ENCODE measurements at regions not wholly inside any gene's neighbourhood (a gene's known extent, or its start where the extent isn't known, plus 50 kb on each side); places are given as distances from the start of the nearest gene placed in this dataset.
A peak's percentile ranks its signal among the peaks of the same experiment; 100 is the strongest.

DNA sequence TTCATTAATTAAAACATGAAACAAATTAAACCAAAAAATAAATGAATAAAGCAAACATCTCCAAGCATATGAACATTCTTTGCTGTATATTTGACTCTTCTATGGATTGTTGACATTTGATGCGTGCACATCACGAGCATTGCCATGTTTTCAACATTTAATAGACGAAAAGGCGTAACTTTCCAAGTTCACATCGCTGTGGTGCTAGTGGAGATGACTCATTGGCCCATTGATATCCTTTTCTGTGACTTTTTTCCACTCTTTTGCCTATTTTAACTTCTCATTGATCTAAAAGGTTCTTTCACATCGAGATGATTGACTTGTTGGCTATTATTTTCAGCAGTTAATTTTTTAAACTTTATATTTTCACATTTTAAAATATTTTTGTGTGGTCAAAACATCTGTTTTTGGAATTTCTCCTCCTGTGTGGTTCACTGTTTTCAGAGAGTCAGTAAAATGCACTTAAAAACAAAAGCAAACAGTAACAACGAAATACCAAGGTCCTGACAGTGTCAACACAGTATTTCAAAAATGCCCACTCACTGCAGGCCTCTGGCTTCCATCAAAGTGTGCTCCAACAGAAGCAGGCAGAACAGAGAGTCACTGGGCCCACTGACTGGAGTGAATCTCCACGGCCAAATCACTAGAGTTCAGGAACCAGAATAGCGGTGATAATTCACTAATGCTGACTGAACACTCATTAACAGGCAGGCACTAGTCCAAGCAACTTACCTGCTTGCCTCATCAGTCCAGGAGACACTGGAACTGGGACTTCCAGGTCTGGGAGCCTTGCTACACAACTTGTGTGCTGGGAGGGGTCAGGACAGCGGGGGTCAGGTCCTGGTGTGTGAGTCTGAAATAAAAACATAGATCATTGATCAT lies 372.2 kb upstream of the SMIM21 start:
- no peak for DNase-seq (ENCODE audit: low read depth)

DNA sequence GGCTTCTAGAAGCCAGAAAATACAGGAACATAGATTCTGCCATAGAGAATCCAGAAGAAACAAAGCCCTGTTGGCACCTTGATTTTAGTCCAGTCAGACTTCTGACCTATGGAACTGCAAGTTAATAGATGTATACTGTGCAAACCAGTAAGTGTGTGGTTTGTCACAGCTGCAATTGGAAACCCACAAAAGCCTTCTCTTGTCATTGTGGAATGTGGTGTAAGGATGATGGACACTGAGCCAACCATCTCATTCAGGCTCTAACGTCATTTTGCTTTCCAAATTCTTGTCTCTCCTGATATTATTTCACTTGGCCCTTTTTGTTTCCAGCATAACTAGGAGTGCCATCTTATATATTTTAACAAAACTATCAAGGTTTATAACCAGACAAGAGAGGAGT lies 369.5 kb upstream of the SMIM21 start:
- H3K4me3 ChIP-seq (ENCODE audit: low read depth, low read length): no peak overlapping the region
- no peak for DNase-seq (ENCODE audit: low read depth)

More for the DNA sequence above, 372.2 kb upstream of the SMIM21 start:
- H3K4me3 ChIP-seq (ENCODE audit: low read depth, low read length): no peak overlapping the region

DNA sequence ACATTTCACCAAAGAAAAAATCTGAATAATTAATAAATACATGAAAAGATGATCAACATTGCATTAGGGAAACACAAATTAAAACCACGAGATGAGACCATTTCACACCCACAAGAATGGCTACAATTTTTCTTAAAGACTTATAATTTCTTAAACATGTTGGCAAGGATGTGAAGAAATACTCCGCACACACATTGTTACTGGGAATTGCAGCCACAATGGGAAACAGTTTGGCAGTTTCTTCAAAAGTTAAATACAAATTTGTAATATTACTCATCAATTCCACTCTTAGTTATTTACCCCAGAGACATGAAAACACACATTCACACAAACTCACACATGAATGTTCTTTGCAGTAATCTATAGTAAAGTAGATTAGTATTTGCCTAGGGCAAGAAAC lies 363.3 kb upstream of the SMIM21 start:
- no peak overlapping the region for H3K4me3 ChIP-seq (ENCODE audit: low read depth, low read length)
- no peak for DNase-seq (ENCODE audit: low read depth)

DNA sequence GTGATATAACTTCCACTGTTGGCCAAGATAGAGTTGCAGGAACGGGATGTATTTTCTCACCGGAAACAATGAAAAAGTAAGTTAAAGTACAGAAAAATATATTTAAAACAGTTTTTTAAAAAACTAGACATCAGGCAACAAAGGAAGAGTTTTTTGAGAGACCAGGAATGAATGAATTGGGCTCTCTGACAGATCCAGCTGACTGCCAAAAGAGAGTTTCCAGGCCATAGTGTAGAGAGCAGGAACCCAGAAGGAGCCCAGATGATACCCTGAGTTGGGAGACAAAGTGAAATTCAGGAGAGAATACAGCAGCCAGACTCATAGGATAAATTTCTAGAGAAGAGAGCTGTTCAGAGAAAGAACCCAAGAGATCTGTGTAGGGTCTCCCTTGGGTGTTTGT lies 362.6 kb upstream of the SMIM21 start:
- H3K4me3 ChIP-seq (ENCODE audit: low read depth, low read length): no peak overlapping the region
- no peak for DNase-seq (ENCODE audit: low read depth)

DNA sequence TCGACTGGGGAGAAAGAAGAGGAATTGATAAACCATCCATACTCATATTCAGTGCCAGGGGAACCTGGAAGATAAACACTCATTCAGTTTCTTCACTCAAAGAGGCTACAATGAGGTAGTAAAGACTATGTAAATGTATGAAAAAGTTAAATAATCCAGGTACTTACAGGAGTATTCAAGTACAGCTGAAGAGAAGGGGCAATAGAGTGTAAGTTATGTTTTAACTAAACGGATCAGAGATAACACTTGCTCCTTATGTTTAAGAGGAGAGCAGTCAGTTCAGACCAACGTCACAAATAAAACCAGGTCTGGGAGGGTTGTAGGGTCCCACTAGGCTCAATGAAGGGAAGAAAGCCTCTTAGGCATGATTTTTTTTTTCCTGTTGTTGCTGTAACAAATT lies 358.3 kb upstream of the SMIM21 start:
- H3K4me3 ChIP-seq (ENCODE audit: low read depth, low read length): no peak overlapping the region
- DNase-seq (ENCODE audit: low read depth): no peak

DNA sequence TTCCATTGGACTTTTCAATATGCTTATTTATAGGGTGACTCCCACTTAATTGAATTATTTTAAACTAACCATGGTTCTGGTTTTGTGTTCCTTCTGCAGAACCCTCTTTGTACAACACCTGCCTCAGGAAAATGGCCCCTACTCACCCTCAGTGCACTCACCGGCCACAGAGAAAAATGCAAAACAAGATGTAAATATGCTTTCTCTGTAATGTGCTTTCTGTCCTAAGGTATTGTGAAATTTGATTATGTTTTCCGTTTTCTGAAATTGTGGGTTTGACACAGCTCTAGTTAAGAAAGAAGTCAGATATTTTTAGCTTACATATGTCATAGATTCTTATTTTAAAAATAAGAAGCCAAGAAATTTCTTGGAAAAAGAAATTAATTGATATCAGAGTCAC lies 357.7 kb upstream of the SMIM21 start:
- no peak overlapping the region for H3K4me3 ChIP-seq (ENCODE audit: low read depth, low read length)
- DNase-seq (ENCODE audit: low read depth): no peak

DNA sequence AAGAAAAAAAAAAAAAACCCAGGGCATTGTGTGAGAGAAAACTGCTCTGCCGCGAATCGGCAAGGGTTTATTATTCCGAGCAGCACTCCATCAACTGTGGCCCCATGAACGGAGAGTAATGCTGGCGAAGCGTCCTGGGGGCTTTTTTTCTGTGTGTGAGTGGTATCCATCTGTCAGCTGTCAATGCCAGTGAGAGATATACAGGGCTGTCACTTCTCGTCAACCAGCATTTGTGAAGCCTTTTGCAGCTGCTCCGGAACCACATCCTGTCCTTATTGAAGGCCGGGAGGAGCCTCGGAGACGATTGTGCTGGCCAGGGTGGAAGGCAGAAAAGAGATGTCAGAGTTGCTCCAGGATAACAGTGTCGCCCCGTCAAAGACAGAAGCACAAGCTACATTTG lies 356.9 kb upstream of the SMIM21 start:
- H3K4me3 ChIP-seq (ENCODE audit: low read depth, low read length): peak overlapping the region; percentile 18
- DNase-seq (ENCODE audit: low read depth): peak; percentile 17

DNA sequence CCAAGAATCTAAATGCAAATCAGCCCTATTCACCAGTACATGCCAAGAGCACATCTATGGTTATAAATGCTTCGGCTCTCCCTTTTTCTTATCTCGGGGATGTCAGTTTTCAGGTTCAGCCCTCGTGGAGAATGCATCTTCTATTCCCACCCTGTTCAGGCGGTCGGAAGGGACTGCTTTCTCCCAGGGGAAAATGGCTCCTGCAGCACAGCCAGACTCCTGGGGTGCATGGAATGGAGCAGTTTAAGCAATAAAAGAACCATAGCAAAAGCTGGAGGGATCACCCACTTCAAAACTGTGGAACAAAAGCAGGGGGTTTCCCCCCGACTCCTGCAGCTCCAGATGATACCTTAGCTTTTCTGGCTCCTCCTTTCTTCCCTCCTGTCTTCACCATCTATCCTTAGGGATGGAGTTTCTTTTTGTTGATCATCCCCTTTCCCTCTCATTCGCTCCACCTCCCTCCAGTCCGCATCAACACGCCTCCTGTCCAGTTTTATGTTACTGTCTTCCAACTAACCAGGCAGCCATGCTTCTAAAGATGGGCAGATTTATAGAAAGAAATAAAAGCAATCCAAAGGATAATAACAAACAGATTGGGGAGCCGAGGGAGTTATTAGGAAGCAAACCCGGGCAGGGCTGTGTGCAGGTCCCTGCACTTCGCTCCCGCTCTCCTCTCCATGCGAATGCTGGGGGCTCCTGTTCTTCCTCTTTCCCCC lies 356.2 kb upstream of the SMIM21 start:
- no peak for DNase-seq (ENCODE audit: low read depth)
- H3K4me3 ChIP-seq (ENCODE audit: low read depth, low read length): peak overlapping the region; percentile 12

DNA sequence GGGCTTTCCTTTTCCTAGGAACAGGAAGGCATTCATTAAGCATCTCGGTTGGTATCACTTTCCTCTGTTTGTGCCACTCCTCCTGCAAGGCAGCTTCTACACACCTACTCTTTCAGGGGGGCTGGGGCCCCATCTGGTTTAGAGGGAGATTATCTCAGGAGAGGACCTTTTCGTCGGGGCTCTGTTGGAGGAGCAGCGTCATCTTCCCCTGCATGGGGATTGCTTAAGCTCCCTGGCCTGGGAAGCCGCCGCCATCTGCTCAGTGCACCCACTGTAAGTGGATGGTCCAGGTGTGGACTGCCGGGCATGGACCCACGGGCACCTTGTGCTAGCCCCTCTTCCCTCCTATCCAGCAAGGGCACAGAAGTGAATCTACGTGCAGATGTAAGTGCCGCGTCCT lies 355.3 kb upstream of the SMIM21 start:
- no peak for DNase-seq (ENCODE audit: low read depth)
- no peak overlapping the region for H3K4me3 ChIP-seq (ENCODE audit: low read depth, low read length)

DNA sequence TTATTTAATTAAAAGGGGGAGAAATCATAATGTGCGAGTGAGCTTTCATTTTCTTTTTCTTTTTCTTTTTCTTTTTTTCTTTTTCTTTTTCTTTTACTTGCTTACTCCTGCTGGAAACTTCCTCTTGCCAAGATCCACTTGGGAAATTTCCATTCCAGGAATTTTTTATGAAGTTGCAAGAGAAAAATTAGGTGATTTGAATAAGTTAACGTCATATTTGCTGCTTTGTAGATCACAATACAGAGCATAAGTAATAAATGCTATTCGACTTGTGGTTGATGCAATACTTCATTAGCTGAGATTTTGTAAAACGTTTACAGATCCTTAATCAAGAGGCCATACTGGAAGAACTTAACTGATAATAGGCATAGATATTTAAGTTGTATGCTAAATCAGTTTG lies 354.7 kb upstream of the SMIM21 start:
- no peak overlapping the region for H3K4me3 ChIP-seq (ENCODE audit: low read depth, low read length)
- no peak for DNase-seq (ENCODE audit: low read depth)

DNA sequence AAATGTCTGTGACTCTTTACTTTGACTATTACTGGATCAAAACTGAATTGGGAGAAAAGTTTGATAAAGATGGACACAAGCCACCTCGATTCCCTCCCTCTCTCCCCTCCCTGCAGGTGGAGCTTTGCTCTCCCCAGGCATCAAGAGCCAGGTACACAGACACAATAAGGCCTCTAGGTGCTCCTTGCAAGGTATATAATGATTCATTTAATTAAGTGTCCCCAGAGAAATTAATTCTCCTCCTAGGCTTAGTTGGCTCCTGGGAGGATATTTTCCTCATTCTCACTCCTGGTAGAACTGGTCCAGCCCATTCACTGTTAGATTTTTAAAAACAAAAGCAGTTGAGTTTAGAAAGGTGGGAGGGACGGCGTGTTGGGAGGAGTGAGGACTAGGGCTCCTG lies 352.4 kb upstream of the SMIM21 start:
- no peak overlapping the region for H3K4me3 ChIP-seq (ENCODE audit: low read depth, low read length)
- DNase-seq (ENCODE audit: low read depth): no peak

DNA sequence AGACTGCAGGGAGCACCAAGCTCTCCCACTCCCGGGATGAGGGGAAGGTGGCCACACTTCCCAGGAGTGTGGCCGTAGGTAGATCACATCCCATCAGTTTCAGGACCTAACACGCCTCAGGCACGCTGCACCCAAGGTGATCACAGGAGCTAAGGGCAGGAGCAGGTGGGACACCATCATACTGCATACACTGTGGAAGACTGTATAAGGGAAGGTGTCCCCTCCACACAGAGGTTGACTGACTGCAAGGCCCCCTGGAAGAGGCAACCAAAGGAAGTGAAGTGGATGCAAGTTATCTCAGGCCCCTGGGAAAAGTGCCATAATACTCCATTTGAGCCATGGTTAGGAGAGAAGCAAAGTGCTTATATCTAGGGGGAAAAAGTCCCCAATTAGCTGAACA lies 351.9 kb upstream of the SMIM21 start:
- H3K4me3 ChIP-seq (ENCODE audit: low read depth, low read length): no peak overlapping the region

DNA sequence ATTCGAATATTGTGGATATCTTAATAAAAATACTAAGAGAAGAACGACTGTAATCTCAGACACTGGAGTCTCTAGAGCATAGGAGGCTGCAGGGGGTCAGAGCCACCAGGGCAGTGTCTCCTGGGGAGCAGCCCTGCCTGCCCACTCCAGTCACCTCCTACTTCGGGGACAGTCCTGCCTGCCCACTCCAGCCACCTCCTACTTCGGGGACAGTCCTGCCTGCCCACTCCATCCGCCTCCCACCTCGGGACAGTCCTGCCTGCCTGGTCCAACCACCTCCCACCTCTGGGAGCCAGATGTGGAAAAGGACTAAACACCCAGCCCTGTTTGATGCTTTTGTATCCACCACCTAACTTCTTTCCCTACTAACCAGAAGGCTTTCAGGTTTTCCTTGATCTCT lies 350.1 kb upstream of the SMIM21 start:
- no peak for DNase-seq (ENCODE audit: low read depth)
- no peak overlapping the region for H3K4me3 ChIP-seq (ENCODE audit: low read depth, low read length)

More for the DNA sequence above, 351.9 kb upstream of the SMIM21 start:
- no peak for DNase-seq (ENCODE audit: low read depth)

DNA sequence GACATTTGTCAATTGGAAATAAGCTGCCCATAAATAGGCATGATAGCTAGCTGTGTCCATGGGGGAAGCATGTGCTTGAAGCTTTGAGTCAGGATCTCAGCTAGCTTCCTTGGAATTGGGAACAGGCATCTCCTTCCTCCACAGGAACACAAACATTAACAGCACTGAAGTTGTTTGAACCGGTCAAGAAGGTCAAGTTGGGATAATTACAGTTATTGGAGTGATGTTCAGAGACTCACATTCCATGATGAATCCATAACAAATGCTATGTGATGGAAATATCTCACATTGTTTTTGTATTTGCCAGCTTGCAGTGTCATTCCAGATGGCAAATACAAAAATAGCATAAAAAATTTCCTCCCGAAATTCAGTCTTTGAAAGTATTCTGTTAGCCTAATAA lies 347.6 kb upstream of the SMIM21 start:
- no peak overlapping the region for H3K4me3 ChIP-seq (ENCODE audit: low read depth, low read length)
- DNase-seq (ENCODE audit: low read depth): no peak

DNA sequence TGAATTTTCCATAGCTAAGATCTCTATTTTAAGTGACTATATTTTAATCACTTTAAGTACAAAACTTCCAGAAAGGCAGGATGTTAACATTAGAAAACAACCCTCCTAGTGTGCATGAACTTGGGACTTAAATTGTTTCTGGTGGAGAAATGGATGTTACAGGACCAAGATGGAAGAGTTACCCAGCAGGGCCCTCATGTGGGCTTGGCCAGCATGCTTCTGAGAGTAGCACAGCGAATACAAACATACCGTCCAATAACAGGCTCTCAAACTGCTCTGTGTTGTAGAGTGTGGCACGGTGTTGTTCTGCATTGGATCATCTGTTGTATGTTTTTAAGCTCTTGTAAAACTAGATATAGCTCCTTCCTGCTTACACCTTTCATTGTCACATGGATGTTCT lies 346.1 kb upstream of the SMIM21 start:
- no peak for DNase-seq (ENCODE audit: low read depth)
- no peak overlapping the region for H3K4me3 ChIP-seq (ENCODE audit: low read depth, low read length)

DNA sequence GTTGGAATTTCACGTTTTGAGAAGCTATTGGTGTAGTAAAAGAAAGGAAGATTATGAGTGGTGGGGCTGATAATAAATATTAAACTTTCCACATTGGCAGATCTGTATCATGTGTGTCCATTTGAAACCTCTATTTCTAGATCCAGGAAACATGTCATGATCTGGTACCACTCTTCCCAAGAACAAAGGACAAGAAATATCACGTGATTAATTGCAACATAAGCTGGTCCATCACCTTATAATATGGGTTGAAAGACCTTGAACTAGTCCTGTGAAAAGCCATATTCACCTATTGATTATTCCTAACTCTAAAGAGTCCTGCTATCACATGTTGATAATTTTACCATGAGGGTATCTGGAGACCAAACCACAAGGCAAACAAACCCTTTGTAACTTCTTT lies 335.3 kb upstream of the SMIM21 start:
- DNase-seq (ENCODE audit: low read depth): no peak
- no peak overlapping the region for H3K4me3 ChIP-seq (ENCODE audit: low read depth, low read length)

DNA sequence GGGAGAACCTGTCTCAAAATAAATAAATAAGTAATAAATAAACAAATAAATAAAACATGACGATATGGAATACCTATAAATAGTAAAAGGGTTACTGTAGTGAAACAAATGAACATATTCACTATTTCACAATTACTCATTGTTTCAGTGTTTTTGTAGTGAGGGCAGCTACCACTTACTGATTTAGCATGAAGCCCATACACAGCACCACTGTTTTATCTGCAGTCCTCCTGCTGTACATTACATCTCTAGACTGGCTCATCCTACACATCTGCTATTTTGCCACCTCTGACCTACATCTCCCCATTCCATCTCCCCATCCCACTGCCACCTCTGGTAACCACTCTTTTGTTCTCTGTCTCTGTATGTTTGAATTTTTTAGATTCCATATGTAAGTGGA lies 332.7 kb upstream of the SMIM21 start:
- DNase-seq (ENCODE audit: low read depth): no peak
- no peak overlapping the region for H3K4me3 ChIP-seq (ENCODE audit: low read depth, low read length)

DNA sequence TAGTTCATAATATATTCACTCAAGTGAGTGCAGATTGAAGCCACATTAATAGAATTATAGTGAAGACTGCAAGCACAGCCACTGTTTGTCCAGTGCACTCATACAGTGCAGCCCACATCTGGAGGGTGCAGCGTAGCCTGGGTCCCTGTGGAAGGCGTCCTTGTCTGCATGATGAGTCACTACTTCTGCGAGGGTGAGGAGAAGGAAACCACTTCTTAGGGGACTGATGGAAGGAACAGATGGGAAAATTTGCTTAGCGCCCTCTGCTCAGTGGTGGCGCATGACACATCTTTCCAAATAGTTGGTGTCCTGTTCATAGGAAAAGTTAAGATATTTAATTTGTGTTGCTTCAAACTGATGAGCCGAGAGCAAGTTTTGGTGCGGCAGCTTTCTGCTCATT lies 330.4 kb upstream of the SMIM21 start:
- no peak overlapping the region for H3K4me3 ChIP-seq (ENCODE audit: low read depth, low read length)
- DNase-seq (ENCODE audit: low read depth): no peak

DNA sequence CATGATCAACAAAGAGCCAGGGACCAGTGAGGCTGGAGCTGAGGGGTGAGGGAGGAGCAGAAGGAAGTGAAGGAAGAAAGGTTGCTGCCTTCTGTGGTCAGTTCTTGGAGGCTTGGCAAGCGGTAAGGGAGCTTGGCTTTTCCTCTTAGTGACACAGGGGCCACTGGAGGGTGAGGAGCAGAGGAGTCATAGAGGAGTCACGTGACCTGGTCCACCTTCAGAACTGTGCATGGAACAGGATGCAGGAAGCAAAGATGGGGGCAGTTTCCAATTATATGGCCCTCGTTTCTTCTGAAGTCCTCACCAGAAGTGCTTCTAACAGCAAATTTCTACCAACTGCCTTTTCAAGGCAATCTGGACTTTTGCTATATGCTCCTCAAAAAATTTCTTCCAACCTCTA lies 326.9 kb upstream of the SMIM21 start:
- DNase-seq (ENCODE audit: low read depth): no peak
- H3K4me3 ChIP-seq (ENCODE audit: low read depth, low read length): no peak overlapping the region

DNA sequence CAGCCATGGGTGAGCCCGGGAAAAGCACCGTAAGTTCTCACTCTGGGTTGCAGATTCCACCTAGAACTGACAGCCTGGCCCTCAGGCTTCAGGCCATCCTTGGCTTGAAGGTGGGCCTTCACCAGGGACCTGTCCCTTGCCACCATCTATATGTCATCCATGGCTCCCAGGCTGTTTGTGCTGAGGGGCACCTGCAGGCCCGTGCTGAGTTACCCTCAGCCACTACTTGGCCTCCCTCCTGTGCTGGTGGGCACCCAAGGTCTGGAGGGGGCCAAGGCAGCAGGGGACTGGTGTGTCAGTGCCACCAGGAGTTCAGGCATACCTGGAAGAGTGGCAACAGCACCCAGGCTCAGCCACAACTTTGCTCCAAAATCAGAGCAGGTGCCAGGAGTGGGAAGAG lies 326.2 kb upstream of the SMIM21 start:
- no peak overlapping the region for H3K4me3 ChIP-seq (ENCODE audit: low read depth, low read length)
- DNase-seq (ENCODE audit: low read depth): no peak

DNA sequence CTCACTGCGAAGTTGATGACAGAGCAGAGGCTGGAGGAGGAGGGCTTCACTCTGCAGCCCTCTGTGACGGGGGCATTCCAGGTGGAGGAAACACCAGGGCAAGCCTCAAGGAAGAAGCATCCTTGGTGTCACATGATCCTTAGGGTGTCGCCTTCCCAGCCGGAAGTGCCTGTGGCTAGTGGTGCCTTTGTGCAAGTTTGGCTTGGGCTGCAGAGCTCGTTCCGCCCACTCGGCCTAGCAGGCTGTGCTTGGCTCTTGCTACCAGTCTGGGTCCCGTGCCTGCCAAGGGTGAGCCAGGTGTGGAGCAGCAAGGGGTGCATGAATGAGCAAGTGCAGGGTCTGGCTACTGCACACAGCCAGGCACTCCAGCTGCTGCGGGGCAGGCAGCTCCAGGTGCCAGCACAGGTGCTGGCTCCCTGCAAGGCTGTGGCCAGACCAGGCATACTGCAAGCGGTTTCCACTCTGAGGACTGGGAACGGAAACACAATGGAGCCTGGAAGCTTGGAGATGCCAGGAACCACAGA lies 325.3 kb upstream of the SMIM21 start:
- H3K4me3 ChIP-seq (ENCODE audit: low read depth, low read length): no peak overlapping the region
- DNase-seq (ENCODE audit: low read depth): no peak
